Activated T-cell treated with anti-CD3 and anti-CD28 coated beads, Interleukin-2, amount 50 U/mL, for 72 hours (primary cell): ENCODE measurements at regions not wholly inside any gene's neighbourhood (a gene's known extent, or its start where the extent isn't known, plus 50 kb on each side); places are given as distances from the start of the nearest gene placed in this dataset.
"Not testable (repeated sequence)": the region's sequence is repeated elsewhere in the genome, so short reads cannot be mapped to it uniquely, and the experiment has no call there.

Experiments
- ATAC-seq, 2 donors: fragments of 150-1000 bp; cut with Tn5 transposase; replicated peaks in 1 of 2; 2 replicates each; pipeline ENCODE4 v1.10.0; 2021; ENCODE audit warnings: moderate library complexity in 2 of 2, mild to moderate bottlenecking in 1 of 2
- DNase-seq, 2 donors: peaks; one replicate each; pipeline ENCODE4 v3.0.0; 2021 to 2022; ENCODE audit warnings: mixed read lengths in 1 of 2
- H3K27ac Mint-ChIP-seq: one replicate; pipeline ENCODE4 v1.8.0; 2022; ENCODE audit warnings: mild to moderate bottlenecking, moderate library complexity, mixed read lengths
- H3K27me3 Mint-ChIP-seq: one replicate; pipeline ENCODE4 v1.8.0; 2022; ENCODE audit warnings: low read depth, mixed read lengths
- H3K36me3 Mint-ChIP-seq, 2 donors: one replicate each; pipeline ENCODE4 v1.8.0; 2022; ENCODE audit warnings: mixed read lengths in 2 of 2, mild to moderate bottlenecking in 1 of 2; ENCODE audit not compliant: insufficient read depth in 2 of 2
- H3K4me1 Mint-ChIP-seq: one replicate; pipeline ENCODE4 v1.8.0; 2022; ENCODE audit warnings: low read depth, mixed read lengths
- H3K4me3 Mint-ChIP-seq, 2 donors: one replicate each; pipeline ENCODE4 v1.8.0; 2022; ENCODE audit warnings: mild to moderate bottlenecking in 2 of 2, mixed read lengths in 2 of 2, moderate library complexity in 2 of 2
- H3K9me3 Mint-ChIP-seq, 2 donors: one replicate each; pipeline ENCODE4 v1.8.0; 2022; ENCODE audit warnings: mixed read lengths in 2 of 2

- not testable (repeated sequence) for DNase-seq, H3K9me3 Mint-ChIP-seq, H3K4me3 Mint-ChIP-seq, H3K4me1 Mint-ChIP-seq, H3K36me3 Mint-ChIP-seq, H3K27ac Mint-ChIP-seq, ATAC-seq, H3K27me3 Mint-ChIP-seq
These were observed 144.1 kb downstream of the ARRDC4 start for GRCh38 chr15:98104386-98105151.

DNA sequence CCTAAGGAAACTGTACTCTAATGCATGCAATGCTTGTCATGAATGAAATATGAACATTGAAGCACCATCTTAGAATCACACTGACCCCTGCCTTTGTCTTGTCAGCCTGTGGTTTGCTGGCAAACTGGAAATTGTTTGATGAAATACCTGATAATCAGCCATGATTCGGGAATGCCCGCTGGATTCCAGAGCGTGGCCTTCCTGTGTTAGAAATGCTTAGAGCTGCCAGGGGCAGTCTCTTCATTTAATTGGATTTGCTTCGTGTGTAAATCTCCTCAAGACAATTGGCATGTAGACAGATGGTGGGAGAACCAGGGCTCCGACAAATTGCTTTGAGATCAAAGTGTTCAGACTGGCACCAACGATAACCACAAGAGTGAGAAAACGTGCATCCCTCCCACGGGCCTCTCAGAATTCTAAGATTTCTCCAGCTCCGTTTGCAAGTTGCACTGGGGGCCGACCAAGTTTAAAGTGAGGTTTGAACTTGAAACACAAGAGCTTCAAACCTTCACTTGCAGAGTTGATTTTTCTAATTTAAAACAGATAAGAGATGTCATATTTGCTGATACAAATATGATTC, 146.2 kb downstream of the ARRDC4 start:
- H3K4me1 Mint-ChIP-seq, H3K27ac Mint-ChIP-seq, H3K27me3 Mint-ChIP-seq, H3K9me3 Mint-ChIP-seq, H3K36me3 Mint-ChIP-seq, H3K4me3 Mint-ChIP-seq, DNase-seq, ATAC-seq: not testable (repeated sequence)

DNA sequence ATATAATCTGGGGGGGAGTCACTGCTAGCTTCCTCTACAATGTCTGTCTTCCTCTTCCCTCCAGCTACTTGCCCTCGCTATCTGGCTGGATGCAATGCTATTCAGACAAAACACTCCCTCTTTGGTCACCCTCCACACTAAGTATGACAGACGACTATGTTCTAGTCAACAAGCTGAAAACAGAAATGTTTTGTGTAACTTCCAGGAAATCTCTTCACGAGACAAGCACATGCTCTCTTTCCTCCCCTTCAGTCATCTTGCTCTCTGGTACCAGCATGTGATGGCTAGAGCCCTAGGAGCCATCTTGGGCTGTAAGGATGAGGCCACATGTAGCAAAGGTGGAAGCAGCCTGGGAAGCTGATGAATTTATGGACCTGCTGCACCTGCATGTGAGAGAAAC, 151.3 kb downstream of the ARRDC4 start:
- H3K27ac Mint-ChIP-seq = no peak overlapping the region
- H3K27me3 Mint-ChIP-seq = no peaks in the 10 kb centered on the region
- H3K4me3 Mint-ChIP-seq = no peak overlapping the region
- ATAC-seq (no peak), DNase-seq (no peak)
- H3K4me1 Mint-ChIP-seq = no peaks in the 10 kb centered on the region
- H3K9me3 Mint-ChIP-seq = peaks cover 0 to 2% of the 10 kb centered on the region in 2 donors
- no peaks in the 10 kb centered on the region for H3K36me3 Mint-ChIP-seq

DNA sequence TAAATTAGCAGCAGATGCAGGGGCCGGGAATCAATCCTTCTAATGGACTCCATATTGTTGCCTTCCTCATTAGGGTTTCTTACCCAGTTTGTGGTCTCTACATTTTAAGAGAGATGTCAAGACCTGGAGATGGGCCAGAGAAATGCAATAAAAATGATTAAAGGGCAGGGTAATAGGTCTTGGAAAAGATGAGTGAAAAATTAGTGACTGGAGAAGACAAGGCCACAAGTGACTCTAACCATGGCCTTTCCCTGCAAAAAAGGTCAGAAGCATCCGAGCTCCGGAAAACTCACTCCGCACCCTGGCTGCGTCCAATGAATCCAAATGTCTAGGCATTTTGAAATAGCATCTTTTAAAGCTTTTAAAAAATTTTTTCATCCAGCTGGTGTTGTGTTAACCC, 152.8 kb downstream of the ARRDC4 start:
- no peak overlapping the region for H3K27ac Mint-ChIP-seq
- no peaks in the 10 kb centered on the region for H3K36me3 Mint-ChIP-seq
- H3K4me1 Mint-ChIP-seq = no peaks in the 10 kb centered on the region
- peaks cover 0 to 5% of the 10 kb centered on the region in 2 donors for H3K9me3 Mint-ChIP-seq
- H3K27me3 Mint-ChIP-seq = no peaks in the 10 kb centered on the region
- no peak for DNase-seq
- no peak overlapping the region for H3K4me3 Mint-ChIP-seq
- ATAC-seq = no peak

DNA sequence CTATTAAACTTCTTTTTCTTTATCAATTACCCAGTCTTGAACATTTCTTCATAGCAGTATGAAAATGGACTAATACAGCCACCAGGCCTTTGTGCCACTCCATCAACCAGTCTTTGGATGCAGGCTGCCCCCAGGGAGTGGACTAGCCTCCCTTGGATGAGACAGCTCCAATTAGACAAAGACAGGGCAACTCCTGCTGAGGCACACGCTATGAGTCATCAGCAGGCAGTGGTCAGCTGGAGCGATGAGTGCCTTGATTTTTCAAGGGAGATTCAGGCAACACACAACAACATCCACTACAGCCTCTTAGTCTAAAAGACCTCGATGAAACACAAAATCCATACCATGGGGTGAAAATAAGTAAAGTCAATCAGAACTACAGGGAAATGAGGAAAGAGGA, 160.1 kb downstream of the ARRDC4 start:
- H3K27ac Mint-ChIP-seq = no peak overlapping the region
- DNase-seq (no peak), ATAC-seq (no peak)
- H3K9me3 Mint-ChIP-seq = peaks cover 0 to 3% of the 10 kb centered on the region in 2 donors
- H3K27me3 Mint-ChIP-seq = no peaks in the 10 kb centered on the region
- no peak overlapping the region for H3K4me3 Mint-ChIP-seq
- H3K36me3 Mint-ChIP-seq = no peaks in the 10 kb centered on the region
- no peaks in the 10 kb centered on the region for H3K4me1 Mint-ChIP-seq

- no peak for DNase-seq
- Mint-ChIP-seq H3K4me3 (no peak overlapping the region), H3K4me1 (no peaks in the 10 kb centered on the region), H3K36me3 (no peaks in the 10 kb centered on the region), H3K9me3 (peaks cover 0 to 3% of the 10 kb centered on the region in 2 donors), H3K27ac (no peak overlapping the region), H3K27me3 (no peaks in the 10 kb centered on the region)
- ATAC-seq = no peak
These were observed 161.0 kb downstream of the ARRDC4 start for GRCh38 chr15:98121536-98121935.

DNA sequence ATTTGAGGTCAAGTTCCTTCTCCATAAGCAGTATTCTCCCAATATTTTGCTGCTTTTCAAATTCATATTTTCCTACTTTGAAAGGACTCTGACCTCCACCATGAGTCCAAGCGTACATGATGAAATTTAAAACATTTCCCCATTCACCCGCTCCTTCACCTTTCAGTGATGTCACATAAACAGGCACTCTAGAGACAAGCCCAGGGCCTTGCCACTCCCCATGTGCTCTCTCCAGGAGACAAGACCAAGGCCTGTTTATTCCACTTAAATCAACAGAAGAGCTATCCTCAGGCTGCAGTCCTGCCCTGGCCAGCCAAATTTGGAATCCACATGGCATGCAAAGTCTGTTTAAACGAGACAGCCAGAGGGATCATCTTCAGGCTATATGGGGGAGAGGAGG, 161.5 kb downstream of the ARRDC4 start:
- Mint-ChIP-seq H3K9me3 (peaks cover 0 to 3% of the 10 kb centered on the region in 2 donors), H3K4me3 (no peak overlapping the region), H3K27me3 (no peaks in the 10 kb centered on the region), H3K36me3 (no peaks in the 10 kb centered on the region), H3K27ac (no peak overlapping the region), H3K4me1 (no peaks in the 10 kb centered on the region)
- ATAC-seq (no peak), DNase-seq (no peak)

DNA sequence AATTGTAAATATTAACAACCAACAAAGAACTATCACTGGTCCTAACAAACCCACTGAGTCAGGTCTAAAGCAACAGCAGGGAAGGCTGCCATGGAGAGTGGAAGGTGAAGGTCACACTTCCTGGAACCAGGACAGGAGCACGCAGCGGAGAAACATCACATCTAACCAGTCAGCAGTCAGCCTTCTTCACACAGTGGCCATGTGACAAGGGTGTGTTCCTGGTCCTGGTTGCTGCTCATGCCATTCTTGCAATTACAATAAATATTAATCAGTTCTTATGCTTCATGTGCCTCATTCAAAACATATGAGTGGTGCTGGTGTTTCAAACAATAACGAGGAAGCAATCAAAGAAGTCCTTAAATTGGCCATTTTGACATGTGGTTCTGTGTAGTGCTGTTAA, 162.8 kb downstream of the ARRDC4 start:
- Mint-ChIP-seq H3K4me3 (no peak overlapping the region), H3K9me3 (no peaks in the 10 kb centered on the region), H3K27ac (no peak overlapping the region), H3K4me1 (no peaks in the 10 kb centered on the region), H3K27me3 (no peaks in the 10 kb centered on the region), H3K36me3 (no peaks in the 10 kb centered on the region)
- DNase-seq (no peak), ATAC-seq (no peak)

DNA sequence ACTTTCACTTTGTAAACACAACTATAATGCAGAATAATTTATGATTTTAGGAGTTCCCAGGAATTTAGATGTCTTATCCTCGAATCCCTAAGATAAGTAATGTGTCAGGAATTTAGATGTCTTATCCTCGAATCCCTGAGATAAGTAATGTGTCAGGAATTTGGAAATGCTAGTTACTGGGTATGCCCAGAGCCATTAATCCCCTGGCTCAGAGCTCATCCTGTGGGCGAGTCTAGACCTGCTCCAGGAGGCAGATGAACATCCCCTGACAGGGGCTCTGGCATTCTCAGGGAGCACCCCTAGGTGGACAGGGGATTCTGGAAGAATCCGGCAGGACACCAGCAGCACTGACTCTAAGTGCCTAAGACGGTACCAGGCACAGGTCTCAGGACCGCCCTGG, 163.3 kb downstream of the ARRDC4 start:
- no peaks in the 10 kb centered on the region for H3K36me3 Mint-ChIP-seq
- H3K9me3 Mint-ChIP-seq = no peaks in the 10 kb centered on the region
- no peak for ATAC-seq
- H3K4me1 Mint-ChIP-seq = no peaks in the 10 kb centered on the region
- no peak overlapping the region for H3K4me3 Mint-ChIP-seq
- no peaks in the 10 kb centered on the region for H3K27me3 Mint-ChIP-seq
- no peak overlapping the region for H3K27ac Mint-ChIP-seq
- DNase-seq = no peak

DNA sequence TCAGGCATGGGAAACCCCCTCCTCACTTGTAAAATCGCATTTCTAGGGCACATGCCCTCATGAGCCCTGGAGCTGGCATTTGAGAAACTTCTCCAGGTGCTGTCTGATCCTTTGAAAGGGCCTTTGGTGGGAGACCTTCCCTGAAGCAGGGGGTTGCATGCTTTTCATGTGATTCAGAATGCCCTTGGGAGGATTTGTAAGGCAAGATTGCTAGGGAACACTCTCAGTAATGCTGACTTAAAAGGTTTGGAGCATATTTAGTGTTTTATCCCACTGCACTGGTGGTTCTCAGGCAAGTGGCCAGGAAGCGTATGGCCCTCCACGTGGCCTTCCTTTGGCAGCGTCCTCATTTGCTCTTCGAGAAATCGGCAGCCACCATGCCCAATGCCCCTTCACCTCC, 164.1 kb downstream of the ARRDC4 start:
- Mint-ChIP-seq H3K9me3 (no peaks in the 10 kb centered on the region), H3K27ac (no peak overlapping the region), H3K27me3 (no peaks in the 10 kb centered on the region), H3K4me1 (no peaks in the 10 kb centered on the region), H3K4me3 (no peak overlapping the region), H3K36me3 (no peaks in the 10 kb centered on the region)
- no peak for DNase-seq
- no peak for ATAC-seq

- H3K27me3 Mint-ChIP-seq = no peaks in the 10 kb centered on the region
- no peak overlapping the region for H3K4me3 Mint-ChIP-seq
- no peak overlapping the region for H3K27ac Mint-ChIP-seq
- no peaks in the 10 kb centered on the region for H3K9me3 Mint-ChIP-seq
- H3K4me1 Mint-ChIP-seq = no peaks in the 10 kb centered on the region
- DNase-seq (no peak), ATAC-seq (no peak)
- H3K36me3 Mint-ChIP-seq = no peaks in the 10 kb centered on the region
These were observed 166.0 kb downstream of the ARRDC4 start for GRCh38 chr15:98126326-98127085.

DNA sequence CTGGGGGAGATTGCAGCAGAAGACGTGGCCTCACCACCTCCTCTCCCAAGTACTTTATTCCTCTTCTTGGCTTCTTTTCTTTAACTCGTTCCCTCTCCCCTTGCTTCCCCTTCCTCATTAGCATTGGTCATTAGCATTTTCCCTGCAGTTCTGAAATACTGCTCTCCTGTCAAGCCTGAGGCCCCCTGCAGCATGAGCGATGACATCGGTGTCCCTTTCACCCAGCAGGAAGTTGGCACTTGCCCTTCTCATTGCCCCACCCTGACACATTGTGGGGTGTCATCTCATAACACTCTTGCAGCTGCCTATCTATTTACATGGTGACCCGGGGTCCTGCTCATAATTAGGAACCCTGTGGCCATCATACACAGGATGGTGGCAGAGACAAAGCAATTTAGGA, 167.1 kb downstream of the ARRDC4 start:
- ATAC-seq (no peak), DNase-seq (no peak)
- Mint-ChIP-seq H3K36me3 (no peaks in the 10 kb centered on the region), H3K4me1 (no peaks in the 10 kb centered on the region), H3K9me3 (no peaks in the 10 kb centered on the region), H3K27ac (no peak overlapping the region), H3K27me3 (no peaks in the 10 kb centered on the region), H3K4me3 (no peak overlapping the region)

GRCh38 chr15:98131924-98132323, 171.4 kb downstream of the ARRDC4 start:
- Mint-ChIP-seq H3K27ac (no peak overlapping the region), H3K4me3 (no peak overlapping the region), H3K9me3 (no peaks in the 10 kb centered on the region), H3K4me1 (no peaks in the 10 kb centered on the region), H3K27me3 (no peaks in the 10 kb centered on the region), H3K36me3 (no peaks in the 10 kb centered on the region)
- ATAC-seq = no peak
- DNase-seq = no peak
